ENCODE measurements at regions not wholly inside any gene's neighbourhood (a gene's known extent, or its start where the extent isn't known, plus 50 kb on each side); places are given as distances from the start of the nearest gene placed in this dataset.

DNA sequence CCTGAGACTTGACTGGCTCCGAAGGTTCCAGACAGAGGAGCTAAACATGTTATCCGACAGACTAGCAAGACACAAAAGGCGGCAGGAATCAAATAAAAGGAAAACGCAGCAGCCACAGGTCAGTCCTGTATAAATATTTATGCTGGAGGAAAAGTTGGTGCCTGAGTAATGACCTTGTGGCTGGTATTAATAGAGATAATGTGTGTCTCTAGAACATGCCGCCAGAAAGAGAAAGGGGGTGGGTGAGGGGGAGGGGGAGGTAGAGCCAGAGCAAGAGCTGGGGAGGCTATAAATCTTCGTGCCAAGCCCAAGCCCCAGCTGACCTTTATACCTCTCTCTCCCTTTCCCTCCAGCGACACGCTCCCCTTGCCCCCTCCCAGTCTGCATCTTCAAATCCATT is 590.4 kb downstream of the MED13L start:
- H3K36me3 ChIP-seq (ENCODE audit: control insufficient read depth in 2 of 4, insufficient read depth in 4 of 4, low read length in 3 of 4), result no peaks in the 10 kb centered on the region
- no peak overlapping the region for H2AK5ac ChIP-seq (ENCODE audit: low read depth, low read length)
- H4K91ac ChIP-seq (replicated peaks; ENCODE audit: insufficient read length, low read length), result no peak overlapping the region
- CTCF ChIA-PET (ENCODE audit: partially characterized antibody), result no interaction called here
- H2BK5ac ChIP-seq (ENCODE audit: low read depth, low read length), result no peak overlapping the region
- H3K79me1 ChIP-seq (ENCODE audit: low read depth, low read length), result no peaks in the 10 kb centered on the region
- no peak overlapping the region for H2AFZ ChIP-seq (ENCODE audit: low read length)
- no peak overlapping the region for H3K9ac ChIP-seq (replicated peaks in 1 of 4; ENCODE audit: extremely low read depth in 1 of 4, low read depth in 3 of 4, low read length in 3 of 4)
- no peak overlapping the region for H3K27ac ChIP-seq (ENCODE audit: low read depth, low read length)
- H2BK15ac ChIP-seq (ENCODE audit: low read length), result no peak overlapping the region
- no peak overlapping the region for H3K18ac ChIP-seq (ENCODE audit: extremely low read depth, low read length)
- DNase-seq (ENCODE audit: low read depth in 1 of 2, low spot score in 2 of 2) (no peak), FAIRE-seq (no peak)
- H3K4ac ChIP-seq (replicated peaks; ENCODE audit: insufficient read length, low read depth, low read length), result no peak overlapping the region
- no peak overlapping the region for H3K4me2 ChIP-seq (ENCODE audit: insufficient read depth in 1 of 2, low read depth in 2 of 2, low read length in 2 of 2)
- no peaks in the 10 kb centered on the region for H3K79me2 ChIP-seq (ENCODE audit: control insufficient read depth in 1 of 2, insufficient read depth in 2 of 2, low read length in 2 of 2)
- WGBS, 2 experiments (ENCODE audit: extremely low coverage in 1 of 2, insufficient coverage in 1 of 2, insufficient read length in 1 of 2, insufficient replicate concordance in 2 of 2, low coverage in 1 of 2, low lambda C conversion rate in 2 of 2, missing lambda C conversion rate in 1 of 2), result 91% methylated on average over 6 of the region's 8 CpGs; no CpG with 5 or more reads in 1 of the 2 experiments
- no peak overlapping the region for H3K4me3 ChIP-seq (ENCODE audit: extremely low read depth in 1 of 4, insufficient read depth in 2 of 4, low read depth in 3 of 4, low read length in 4 of 4)
- H4K5ac ChIP-seq (ENCODE audit: insufficient read length, low read depth, low read length), result no peak overlapping the region
- no peaks in the 10 kb centered on the region for H3K4me1 ChIP-seq (replicated peaks in 1 of 4; ENCODE audit: control insufficient read depth in 3 of 4, insufficient read depth in 4 of 4, low read length in 3 of 4)
- H3K23me2 ChIP-seq (ENCODE audit: low read depth, low read length), result peaks cover 2% of the 10 kb centered on the region; the same call in 1 of the 2 replicates
- POLR2A ChIA-PET (ENCODE audit: partially characterized antibody), result no interaction called here
- no peaks in the 10 kb centered on the region for H3K9me3 ChIP-seq (ENCODE audit: insufficient read depth in 2 of 2, low read depth in 1 of 2, low read length in 1 of 2)
- no peak overlapping the region for H3K14ac ChIP-seq (ENCODE audit: insufficient read length)
- H3K23ac ChIP-seq (ENCODE audit: insufficient read length), result no peak overlapping the region
- H2BK20ac ChIP-seq (ENCODE audit: low read length), result no peak overlapping the region
- H4K20me1 ChIP-seq (replicated peaks in 1 of 2; ENCODE audit: control insufficient read depth in 1 of 2, insufficient read depth in 2 of 2, low read length in 2 of 2), result no peaks in the 10 kb centered on the region
- H3K56ac ChIP-seq (replicated peaks; ENCODE audit: insufficient read length, low read depth, low read length), result no peak overlapping the region
- H2BK120ac ChIP-seq (replicated peaks; ENCODE audit: low read depth, low read length), result no peak overlapping the region
- no peak overlapping the region for H4K8ac ChIP-seq (ENCODE audit: extremely low read depth, insufficient read depth, low read length)
- no peaks in the 10 kb centered on the region for H3K27me3 ChIP-seq (replicated peaks in 1 of 4; ENCODE audit: control insufficient read depth in 3 of 4, extremely low read depth in 1 of 4, insufficient read depth in 3 of 4, low read length in 3 of 4)
- H2BK12ac ChIP-seq (ENCODE audit: low read depth, low read length), result no peak overlapping the region
- TF ChIP-seq RBBP5 (IDR thresholded peaks at IDR 0.05; ENCODE audit: borderline replicate concordance, low read depth, low read length), result no peak
- no peak for TF ChIP-seq SRF (IDR thresholded peaks at IDR 0.05; ENCODE audit: low read depth, low read length)
- no peak for TF ChIP-seq TCF12 (IDR thresholded peaks at IDR 0.05; ENCODE audit: low read depth, low read length)
- TF ChIP-seq RXRA (IDR thresholded peaks at IDR 0.05; ENCODE audit: insufficient read depth, low read depth, low read length), result no peak
- no peak for TF ChIP-seq GABPA (IDR thresholded peaks at IDR 0.05; ENCODE audit: borderline replicate concordance, insufficient read depth, low read length)
- no peak for TF ChIP-seq EP300 (IDR thresholded peaks at IDR 0.05; ENCODE audit: borderline replicate concordance in 1 of 2, low read depth in 2 of 2, low read length in 2 of 2)
- TF ChIP-seq HDAC2 (IDR thresholded peaks at IDR 0.05; ENCODE audit: borderline replicate concordance in 1 of 2, low read depth in 2 of 2, low read length in 2 of 2), result no peak
- no peak for TF ChIP-seq CTBP2 (IDR thresholded peaks at IDR 0.05; ENCODE audit: borderline replicate concordance, insufficient read depth, insufficient read length, low read length)
- no peak for TF ChIP-seq KDM5A (IDR thresholded peaks at IDR 0.05; ENCODE audit: low read length)
- TF ChIP-seq TBP (IDR thresholded peaks at IDR 0.05; ENCODE audit: low read depth, low read length), result no peak
- TF ChIP-seq USF2 (IDR thresholded peaks at IDR 0.05; ENCODE audit: low read length), result no peak
- TF ChIP-seq HDAC6 (IDR thresholded peaks at IDR 0.05; ENCODE audit: low read depth, low read length), result no peak
- TF ChIP-seq, protein P1, sequence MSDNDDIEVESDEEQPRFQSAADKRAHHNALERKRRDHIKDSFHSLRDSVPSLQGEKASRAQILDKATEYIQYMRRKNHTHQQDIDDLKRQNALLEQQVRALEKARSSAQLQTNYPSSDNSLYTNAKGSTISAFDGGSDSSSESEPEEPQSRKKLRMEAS (IDR thresholded peaks at IDR 0.05), result no peak

Measured in H1 (cell line).